ENCODE measurements at regions not wholly inside any gene's neighbourhood (a gene's known extent, or its start where the extent isn't known, plus 50 kb on each side); places are given as distances from the start of the nearest gene placed in this dataset.
A peak's percentile ranks its signal among the peaks of the same experiment; 100 is the strongest.

- no peak for ATAC-seq (ENCODE audit: low FRiP score in 2 of 2)
- no peak for DNase-seq
- no peaks in the 10 kb centered on the region for H3K4me1 ChIP-seq
- H3K4me3 ChIP-seq, result no peak overlapping the region
- H3K27ac ChIP-seq, result no peak overlapping the region
- H3K27me3 ChIP-seq, result no peaks in the 10 kb centered on the region
- no peaks in the 10 kb centered on the region for H3K36me3 ChIP-seq
- TF ChIP-seq EP300 (IDR thresholded peaks at IDR 0.05) (no peak), POLR2AphosphoS5 (IDR thresholded peaks at IDR 0.05) (no peak), POLR2A (IDR thresholded peaks at IDR 0.05) (no peak)
- TF ChIP-seq, protein P1, sequence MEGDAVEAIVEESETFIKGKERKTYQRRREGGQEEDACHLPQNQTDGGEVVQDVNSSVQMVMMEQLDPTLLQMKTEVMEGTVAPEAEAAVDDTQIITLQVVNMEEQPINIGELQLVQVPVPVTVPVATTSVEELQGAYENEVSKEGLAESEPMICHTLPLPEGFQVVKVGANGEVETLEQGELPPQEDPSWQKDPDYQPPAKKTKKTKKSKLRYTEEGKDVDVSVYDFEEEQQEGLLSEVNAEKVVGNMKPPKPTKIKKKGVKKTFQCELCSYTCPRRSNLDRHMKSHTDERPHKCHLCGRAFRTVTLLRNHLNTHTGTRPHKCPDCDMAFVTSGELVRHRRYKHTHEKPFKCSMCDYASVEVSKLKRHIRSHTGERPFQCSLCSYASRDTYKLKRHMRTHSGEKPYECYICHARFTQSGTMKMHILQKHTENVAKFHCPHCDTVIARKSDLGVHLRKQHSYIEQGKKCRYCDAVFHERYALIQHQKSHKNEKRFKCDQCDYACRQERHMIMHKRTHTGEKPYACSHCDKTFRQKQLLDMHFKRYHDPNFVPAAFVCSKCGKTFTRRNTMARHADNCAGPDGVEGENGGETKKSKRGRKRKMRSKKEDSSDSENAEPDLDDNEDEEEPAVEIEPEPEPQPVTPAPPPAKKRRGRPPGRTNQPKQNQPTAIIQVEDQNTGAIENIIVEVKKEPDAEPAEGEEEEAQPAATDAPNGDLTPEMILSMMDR (IDR thresholded peaks at IDR 0.05), result no peak
- H3K9me3 ChIP-seq, result no peaks in the 10 kb centered on the region
These were observed 106.7 kb upstream of the GGTLC1 start for GRCh38 chr20:24095303-24095702.

- TF ChIP-seq, protein P1 (IDR thresholded peaks at IDR 0.05), result no peak
- no peak for TF ChIP-seq EP300 (IDR thresholded peaks at IDR 0.05)
- TF ChIP-seq POLR2A (IDR thresholded peaks at IDR 0.05), result no peak
- Histone ChIP-seq H3K27me3 (no peaks in the 10 kb centered on the region), H3K4me1 (no peaks in the 10 kb centered on the region), H3K27ac (no peak overlapping the region), H3K4me3 (no peak overlapping the region), H3K9me3 (no peaks in the 10 kb centered on the region), H3K36me3 (no peaks in the 10 kb centered on the region)
- 59 to 74% methylated on average over 2 of the region's 2 CpGs for WGBS, 2 donors
- no peak for ATAC-seq (ENCODE audit: low FRiP score in 2 of 2)
- DNase-seq, result no peak
These were observed 101.0 kb upstream of the GGTLC1 start for GRCh38 chr20:24089576-24089975.

GRCh38 chr20:24086121-24086520 is 97.5 kb upstream of the GGTLC1 start:
- no peak for ATAC-seq (ENCODE audit: low FRiP score in 2 of 2)
- WGBS, 2 donors, result 54 to 68% methylated on average over 5 of the region's 5 CpGs

GRCh38 chr20:24084281-24084680 is 95.7 kb upstream of the GGTLC1 start:
- no peaks in the 10 kb centered on the region for H3K36me3 ChIP-seq
- ATAC-seq (ENCODE audit: low FRiP score in 2 of 2) (peak in 1 of 2 donors; percentile 19), DNase-seq (no peak)
- no peak overlapping the region for H3K4me3 ChIP-seq
- no peaks in the 10 kb centered on the region for H3K27me3 ChIP-seq
- 71 to 89% methylated on average over 3 of the region's 3 CpGs for WGBS, 2 donors
- H3K9me3 ChIP-seq, result no peaks in the 10 kb centered on the region
- H3K4me1 ChIP-seq, result no peaks in the 10 kb centered on the region
- H3K27ac ChIP-seq, result no peak overlapping the region
- TF ChIP-seq, protein P1 (IDR thresholded peaks at IDR 0.05), result no peak
- TF ChIP-seq POLR2A (IDR thresholded peaks at IDR 0.05) (no peak), EP300 (IDR thresholded peaks at IDR 0.05) (no peak), POLR2AphosphoS5 (IDR thresholded peaks at IDR 0.05) (no peak)

More at GRCh38 chr20:24086121-24086520, 97.5 kb upstream of the GGTLC1 start:
- Histone ChIP-seq H3K27ac (no peak overlapping the region), H3K27me3 (no peaks in the 10 kb centered on the region), H3K4me3 (no peak overlapping the region), H3K36me3 (no peaks in the 10 kb centered on the region), H3K4me1 (no peaks in the 10 kb centered on the region), H3K9me3 (no peaks in the 10 kb centered on the region)
- no peak for DNase-seq
- TF ChIP-seq, protein P1 (IDR thresholded peaks at IDR 0.05), result no peak
- no peak for TF ChIP-seq POLR2A (IDR thresholded peaks at IDR 0.05)
- TF ChIP-seq EP300 (IDR thresholded peaks at IDR 0.05), result no peak
- no peak for TF ChIP-seq POLR2AphosphoS5 (IDR thresholded peaks at IDR 0.05)

- ATAC-seq (ENCODE audit: low FRiP score in 2 of 2) (no peak), DNase-seq (peak in 1 of 2 donors; percentile 16)
- no peak overlapping the region for H3K27ac ChIP-seq
- WGBS, 2 donors, result 80 to 87% methylated on average over 6 of the region's 6 CpGs
- H3K9me3 ChIP-seq, result no peaks in the 10 kb centered on the region
- TF ChIP-seq POLR2A (IDR thresholded peaks at IDR 0.05), result no peak
- TF ChIP-seq, protein P1 (IDR thresholded peaks at IDR 0.05), result no peak
- TF ChIP-seq EP300 (IDR thresholded peaks at IDR 0.05), result no peak
- no peak for TF ChIP-seq POLR2AphosphoS5 (IDR thresholded peaks at IDR 0.05)
- H3K36me3 ChIP-seq, result no peaks in the 10 kb centered on the region
- no peaks in the 10 kb centered on the region for H3K4me1 ChIP-seq
- no peaks in the 10 kb centered on the region for H3K27me3 ChIP-seq
- no peak overlapping the region for H3K4me3 ChIP-seq
These were observed 92.5 kb upstream of the GGTLC1 start for GRCh38 chr20:24081077-24081476.

Data from upper lobe of left lung (tissue), 6 donors.